Suprapubic skin (tissue), 3 donors: ENCODE measurements at regions not wholly inside any gene's neighbourhood (a gene's known extent, or its start where the extent isn't known, plus 50 kb on each side); places are given as distances from the start of the nearest gene placed in this dataset.

ENCODE experiments used
- CTCF ChIP-seq, 2 donors: fragments of 200-600 bp in 1 of 2; fragments of 450-650 bp in 1 of 2; sonication (generic) in 1 of 2; IDR thresholded peaks; one replicate each; pipeline ENCODE4 v1.5.1; 2016 to 2019; ENCODE audit warnings: antibody characterized with exemption in 2 of 2, mild to moderate bottlenecking in 1 of 2, moderate library complexity in 1 of 2
- POLR2A ChIP-seq, 2 donors: fragments of 450-650 bp; IDR thresholded peaks; one replicate each; pipeline ENCODE4 v1.6.1; 2017; ENCODE audit warnings: antibody characterized with exemption in 2 of 2, mild to moderate bottlenecking in 2 of 2, moderate library complexity in 2 of 2

- TF ChIP-seq CTCF (IDR thresholded peaks at IDR 0.05) (no peak), POLR2A (IDR thresholded peaks at IDR 0.05) (no peak)
Measured at GRCh38 chr5:167514461-167514860, 777.0 kb upstream of the WWC1 start.
